Neutrophil (primary cell): ENCODE measurements at regions not wholly inside any gene's neighbourhood (a gene's known extent, or its start where the extent isn't known, plus 50 kb on each side); places are given as distances from the start of the nearest gene placed in this dataset.

ENCODE experiments used
- H3K27ac ChIP-seq: fragments of 200-600 bp; sonication (generic); 2 replicates; pipeline ENCODE4 v1.5.1; 2016; ENCODE audit warnings: mild to moderate bottlenecking, moderate library complexity
- H3K27me3 ChIP-seq: fragments of 200-600 bp; sonication (generic); 2 replicates; pipeline ENCODE4 v1.6.0; 2016; ENCODE audit warnings: mild to moderate bottlenecking
- H3K36me3 ChIP-seq: fragments of 200-600 bp; sonication (generic); 2 replicates; pipeline ENCODE4 v1.5.1; 2017
- H3K4me1 ChIP-seq, 2 experiments: fragments of 200-600 bp in 1 of 2; sonication (generic) in 1 of 2; 1 replicate in 1 of 2; 2 replicates in 1 of 2; pipeline versions ENCODE4 v1.5.1 to v1.6.1; 2013 to 2016; ENCODE audit warnings: low read depth in 1 of 2, low read length in 1 of 2, mild to moderate bottlenecking in 1 of 2, moderate library complexity in 1 of 2; ENCODE audit not compliant: control insufficient read depth in 1 of 2, insufficient read depth in 1 of 2
- H3K4me3 ChIP-seq, 2 experiments: fragments of 200-600 bp in 1 of 2; sonication (generic) in 1 of 2; 1 replicate in 1 of 2; 2 replicates in 1 of 2; pipeline ENCODE4 v1.5.1; 2013 to 2016; ENCODE audit warnings: low read depth in 1 of 2, low read length in 1 of 2, mild to moderate bottlenecking in 1 of 2, moderate library complexity in 1 of 2
- H3K9me3 ChIP-seq: fragments of 200-600 bp; sonication (generic); 2 replicates; pipeline ENCODE4 v1.5.1; 2016
- TF ChIP-seq, protein P1 (sequence below): fragments of 200-600 bp; sonication (generic); IDR thresholded peaks from 2 replicates; pipeline ENCODE4 v1.5.1; 2016; ENCODE audit warnings: antibody characterized with exemption

DNA sequence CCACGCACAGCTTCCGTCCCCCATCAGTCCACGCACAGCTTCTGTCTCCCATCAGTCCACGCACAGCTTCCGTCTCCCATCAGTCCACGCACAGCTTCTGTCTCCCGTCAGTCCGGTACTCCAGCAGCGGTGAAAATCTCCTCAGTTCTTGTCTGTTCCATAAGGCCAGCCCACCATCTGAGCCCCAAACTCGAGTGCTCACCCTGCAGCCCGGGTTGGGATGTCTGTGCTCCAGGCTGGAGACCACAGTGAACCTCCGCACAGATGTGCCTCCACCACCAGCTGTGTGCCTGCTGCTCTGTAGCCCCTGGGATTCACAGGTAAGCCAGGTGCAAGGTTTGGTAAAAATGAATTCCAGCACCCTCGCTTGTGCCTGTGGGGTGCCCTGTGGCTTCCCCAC, 258.6 kb downstream of the NPHP4 start:
- H3K27me3 ChIP-seq, result no peaks in the 10 kb centered on the region
- H3K36me3 ChIP-seq, result no peaks in the 10 kb centered on the region
- no peaks in the 10 kb centered on the region for H3K9me3 ChIP-seq
- no peak overlapping the region for H3K27ac ChIP-seq
- TF ChIP-seq, protein P1, sequence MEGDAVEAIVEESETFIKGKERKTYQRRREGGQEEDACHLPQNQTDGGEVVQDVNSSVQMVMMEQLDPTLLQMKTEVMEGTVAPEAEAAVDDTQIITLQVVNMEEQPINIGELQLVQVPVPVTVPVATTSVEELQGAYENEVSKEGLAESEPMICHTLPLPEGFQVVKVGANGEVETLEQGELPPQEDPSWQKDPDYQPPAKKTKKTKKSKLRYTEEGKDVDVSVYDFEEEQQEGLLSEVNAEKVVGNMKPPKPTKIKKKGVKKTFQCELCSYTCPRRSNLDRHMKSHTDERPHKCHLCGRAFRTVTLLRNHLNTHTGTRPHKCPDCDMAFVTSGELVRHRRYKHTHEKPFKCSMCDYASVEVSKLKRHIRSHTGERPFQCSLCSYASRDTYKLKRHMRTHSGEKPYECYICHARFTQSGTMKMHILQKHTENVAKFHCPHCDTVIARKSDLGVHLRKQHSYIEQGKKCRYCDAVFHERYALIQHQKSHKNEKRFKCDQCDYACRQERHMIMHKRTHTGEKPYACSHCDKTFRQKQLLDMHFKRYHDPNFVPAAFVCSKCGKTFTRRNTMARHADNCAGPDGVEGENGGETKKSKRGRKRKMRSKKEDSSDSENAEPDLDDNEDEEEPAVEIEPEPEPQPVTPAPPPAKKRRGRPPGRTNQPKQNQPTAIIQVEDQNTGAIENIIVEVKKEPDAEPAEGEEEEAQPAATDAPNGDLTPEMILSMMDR, result no peak
- no peaks in the 10 kb centered on the region for H3K4me1 ChIP-seq
- no peak overlapping the region for H3K4me3 ChIP-seq

DNA sequence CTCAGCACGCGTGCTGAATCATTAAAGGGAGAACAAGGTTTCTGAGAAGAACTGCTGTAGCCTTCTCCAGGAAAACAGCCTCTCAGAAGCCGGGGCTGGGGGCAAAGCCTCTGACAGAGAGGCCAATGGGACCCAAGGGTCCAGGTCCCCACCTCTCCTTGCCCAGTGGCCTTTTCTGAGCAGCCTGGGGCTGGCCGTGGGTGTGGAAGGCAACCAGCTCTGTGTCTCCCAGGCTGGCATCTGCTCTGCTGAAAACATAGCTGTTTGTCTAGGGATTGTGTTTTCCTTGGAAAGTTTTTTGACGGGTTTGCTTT, 261.2 kb downstream of the NPHP4 start:
- Histone ChIP-seq H3K4me3 (no peak overlapping the region), H3K9me3 (no peaks in the 10 kb centered on the region), H3K36me3 (no peaks in the 10 kb centered on the region), H3K27ac (no peak overlapping the region), H3K27me3 (peaks cover 12% of the 10 kb centered on the region), H3K4me1 (no peaks in the 10 kb centered on the region)
- TF ChIP-seq, protein P1, result no peak

DNA sequence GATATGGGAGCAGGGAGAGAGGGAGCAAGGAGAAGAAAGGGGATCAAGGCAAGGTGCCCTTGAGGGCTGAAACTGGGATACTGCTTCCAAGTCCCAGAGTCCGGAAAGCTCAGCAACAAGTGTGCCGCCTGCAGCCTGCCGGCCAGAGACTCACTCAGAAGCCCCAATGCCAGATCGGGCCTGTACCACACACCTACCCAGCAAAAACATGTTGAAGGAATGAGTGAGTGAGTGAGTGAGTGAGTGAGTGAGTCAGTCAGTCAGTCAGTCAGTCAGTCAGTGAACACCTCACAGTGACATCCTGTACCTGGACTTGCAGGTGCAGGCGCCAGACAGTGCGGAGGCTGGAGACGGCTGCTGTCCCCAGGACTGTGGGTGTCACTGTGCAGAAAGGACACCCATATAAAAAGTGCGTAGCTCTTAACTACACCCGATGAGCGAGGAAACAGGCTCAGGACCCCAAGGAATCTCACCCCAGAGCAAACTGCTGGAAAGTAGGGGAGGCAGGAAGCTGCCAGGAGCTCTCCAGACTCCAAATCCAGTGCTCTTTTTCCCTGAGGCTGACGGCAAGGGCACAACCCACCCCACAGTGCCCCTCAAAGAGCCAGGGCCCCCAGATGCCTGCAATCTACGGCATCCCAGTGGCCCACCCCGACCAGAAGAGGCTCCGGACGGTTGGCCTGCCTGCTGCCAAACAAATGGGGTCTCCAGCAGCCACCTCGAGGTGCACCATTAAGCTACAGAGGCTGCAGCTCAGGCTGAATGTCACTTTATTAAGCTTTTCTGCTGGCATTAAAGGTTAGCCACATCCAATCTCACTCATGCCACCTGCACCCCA, 261.7 kb downstream of the NPHP4 start:
- TF ChIP-seq, protein P1, result no peak
- Histone ChIP-seq H3K4me3 (no peak overlapping the region), H3K27me3 (peaks cover 12% of the 10 kb centered on the region), H3K27ac (no peak overlapping the region), H3K9me3 (no peaks in the 10 kb centered on the region), H3K4me1 (no peaks in the 10 kb centered on the region), H3K36me3 (no peaks in the 10 kb centered on the region)

DNA sequence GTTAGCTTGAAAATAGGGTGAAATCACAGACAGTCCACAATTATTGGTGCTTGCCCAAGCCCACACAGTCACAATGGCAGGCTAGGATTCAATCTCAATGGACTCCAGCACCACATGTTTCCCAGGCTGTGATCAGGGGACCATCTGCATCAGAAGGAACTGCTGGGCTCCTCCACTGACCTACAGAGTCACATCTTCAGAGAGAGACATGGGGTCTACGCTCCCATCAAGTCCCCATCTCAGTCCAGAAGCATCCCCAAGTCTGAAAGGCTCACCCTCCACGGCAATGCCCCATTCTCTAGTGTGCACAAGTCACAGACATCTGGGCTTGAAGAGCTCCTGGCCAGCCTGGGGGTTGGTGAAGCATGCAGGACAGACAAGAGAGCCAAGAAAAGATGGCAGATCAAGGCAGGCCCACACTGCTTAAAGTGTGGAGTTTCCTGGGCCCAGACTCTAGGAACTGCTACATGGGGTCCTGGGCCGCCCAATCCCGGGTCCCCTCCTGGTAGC, 262.5 kb downstream of the NPHP4 start:
- TF ChIP-seq, protein P1, result no peak
- Histone ChIP-seq H3K36me3 (no peaks in the 10 kb centered on the region), H3K9me3 (no peaks in the 10 kb centered on the region), H3K27ac (no peak overlapping the region), H3K4me3 (no peak overlapping the region), H3K27me3 (peaks cover 12% of the 10 kb centered on the region), H3K4me1 (no peaks in the 10 kb centered on the region)

DNA sequence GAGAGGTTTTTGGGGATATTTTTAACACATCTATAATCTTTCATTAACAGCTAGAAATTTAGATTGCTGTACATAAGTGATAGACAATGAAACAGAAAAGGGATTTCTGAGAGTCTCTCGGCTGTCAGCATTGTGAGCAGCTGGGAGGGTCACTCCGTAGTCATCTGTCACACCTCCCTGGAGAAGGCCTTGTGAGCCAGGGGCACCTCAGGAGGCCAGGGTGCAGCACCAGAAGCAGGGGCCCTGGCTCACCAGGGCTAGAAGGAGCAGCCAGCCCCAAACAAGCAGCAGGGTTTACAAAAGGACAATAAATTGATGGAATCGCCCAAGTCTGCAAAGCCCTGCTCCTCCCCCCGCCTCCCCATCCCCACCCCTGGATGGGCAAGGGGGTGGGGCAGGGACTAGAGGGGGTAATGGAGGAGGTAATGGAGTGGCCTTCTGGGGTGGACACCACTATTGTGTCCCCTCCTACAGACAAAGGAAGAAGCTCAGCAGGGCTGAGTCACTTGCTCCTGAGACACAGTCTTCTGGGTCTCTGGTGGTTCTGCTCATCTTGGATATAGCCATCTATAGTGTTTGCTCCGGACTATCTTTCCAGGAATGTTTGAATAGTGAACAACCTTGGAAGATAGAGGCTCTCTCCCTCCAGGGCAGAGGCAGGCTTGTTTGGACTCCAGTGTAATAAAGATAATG, 263.4 kb downstream of the NPHP4 start:
- TF ChIP-seq, protein P1, result no peak
- no peaks in the 10 kb centered on the region for H3K36me3 ChIP-seq
- no peaks in the 10 kb centered on the region for H3K4me1 ChIP-seq
- H3K27me3 ChIP-seq, result peaks cover 12% of the 10 kb centered on the region
- no peak overlapping the region for H3K4me3 ChIP-seq
- H3K9me3 ChIP-seq, result no peaks in the 10 kb centered on the region
- no peak overlapping the region for H3K27ac ChIP-seq
